Epithelial cell of esophagus (primary cell): ENCODE measurements at regions not wholly inside any gene's neighbourhood (a gene's known extent, or its start where the extent isn't known, plus 50 kb on each side); places are given as distances from the start of the nearest gene placed in this dataset.

Experiments used
- DNase-seq: peaks from one replicate; pipeline ENCODE4 v3.0.0; 2010; ENCODE audit warnings: low read depth
- H3K4me3 ChIP-seq: 2 replicates; pipeline ENCODE4 v1.5.1; 2011; ENCODE audit warnings: mild to moderate bottlenecking, low read length, control low read depth
- CTCF ChIP-seq: IDR thresholded peaks from 2 replicates; pipeline ENCODE4 v1.5.1; 2011; ENCODE audit warnings: low read depth, mild to moderate bottlenecking, low read length, control low read depth, inconsistent platforms; ENCODE audit not compliant: insufficient read depth; ENCODE audit errors: missing control alignments

GRCh38 chr16:64047878-64048277 is 1074.0 kb downstream of the CDH11 start:
- no peak overlapping the region for H3K4me3 ChIP-seq
- TF ChIP-seq CTCF: no peak
- no peak for DNase-seq

- TF ChIP-seq CTCF: no peak
- H3K4me3 ChIP-seq: no peak overlapping the region
- DNase-seq: peak; percentile 37
Measured at GRCh38 chr16:64047207-64047606, 1074.7 kb downstream of the CDH11 start.

- no peak for TF ChIP-seq CTCF
- H3K4me3 ChIP-seq: no peak overlapping the region
- DNase-seq: no peak
Measured at GRCh38 chr16:64035337-64035736, 1086.5 kb downstream of the CDH11 start.

GRCh38 chr16:64019339-64019738 is 1102.5 kb downstream of the CDH11 start:
- DNase-seq: no peak
- H3K4me3 ChIP-seq: no peak overlapping the region
- TF ChIP-seq CTCF: no peak

- H3K4me3 ChIP-seq: no peak overlapping the region
- DNase-seq: no peak
- TF ChIP-seq CTCF: no peak
Measured at GRCh38 chr16:64017796-64018195, 1104.1 kb downstream of the CDH11 start.

GRCh38 chr16:64013856-64014255 is 1108.0 kb downstream of the CDH11 start:
- TF ChIP-seq CTCF: no peak
- DNase-seq: no peak
- no peak overlapping the region for H3K4me3 ChIP-seq

- no peak overlapping the region for H3K4me3 ChIP-seq
- TF ChIP-seq CTCF: no peak
- no peak for DNase-seq
Measured at GRCh38 chr16:64012166-64012565, 1109.7 kb downstream of the CDH11 start.
